GM18499 (cell line): ENCODE measurements at regions not wholly inside any gene's neighbourhood (a gene's known extent, or its start where the extent isn't known, plus 50 kb on each side); places are given as distances from the start of the nearest gene placed in this dataset.

ENCODE experiments used
- ATAC-seq: cut with Tn5 transposase; IDR thresholded peaks from one replicate; pipeline ENCODE4 v1.9.1; 2021; ENCODE audit warnings: moderate number of reproducible peaks; ENCODE audit not compliant: insufficient read depth, unreplicated experiment

GRCh38 chr13:75136151-75136550 is 345.8 kb downstream of the TBC1D4 start:
- no peak for ATAC-seq

DNA sequence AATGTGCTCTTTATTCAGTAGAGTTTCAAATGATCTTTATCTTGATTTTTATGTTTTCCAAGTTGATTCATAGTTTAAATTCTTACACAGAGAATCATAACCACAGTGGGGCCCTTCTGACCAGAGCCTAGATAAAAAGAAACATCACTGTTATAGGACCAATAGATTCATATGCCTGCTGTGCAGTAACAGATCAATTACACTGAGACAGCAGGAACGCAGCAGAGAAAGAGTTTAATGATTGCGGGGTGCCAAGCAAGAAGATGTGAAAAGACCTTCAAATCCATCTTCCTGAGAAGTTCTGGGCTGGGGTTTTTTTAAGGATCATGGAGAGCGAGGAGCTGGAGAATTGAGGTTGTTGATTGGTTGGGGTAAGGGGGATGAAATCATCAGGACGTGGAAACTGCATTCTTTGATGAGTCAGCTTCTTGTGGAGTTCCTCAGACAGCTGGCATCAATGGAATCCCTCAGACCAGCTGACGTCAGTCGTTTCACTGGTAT is 346.6 kb downstream of the TBC1D4 start:
- ATAC-seq, result no peak

DNA sequence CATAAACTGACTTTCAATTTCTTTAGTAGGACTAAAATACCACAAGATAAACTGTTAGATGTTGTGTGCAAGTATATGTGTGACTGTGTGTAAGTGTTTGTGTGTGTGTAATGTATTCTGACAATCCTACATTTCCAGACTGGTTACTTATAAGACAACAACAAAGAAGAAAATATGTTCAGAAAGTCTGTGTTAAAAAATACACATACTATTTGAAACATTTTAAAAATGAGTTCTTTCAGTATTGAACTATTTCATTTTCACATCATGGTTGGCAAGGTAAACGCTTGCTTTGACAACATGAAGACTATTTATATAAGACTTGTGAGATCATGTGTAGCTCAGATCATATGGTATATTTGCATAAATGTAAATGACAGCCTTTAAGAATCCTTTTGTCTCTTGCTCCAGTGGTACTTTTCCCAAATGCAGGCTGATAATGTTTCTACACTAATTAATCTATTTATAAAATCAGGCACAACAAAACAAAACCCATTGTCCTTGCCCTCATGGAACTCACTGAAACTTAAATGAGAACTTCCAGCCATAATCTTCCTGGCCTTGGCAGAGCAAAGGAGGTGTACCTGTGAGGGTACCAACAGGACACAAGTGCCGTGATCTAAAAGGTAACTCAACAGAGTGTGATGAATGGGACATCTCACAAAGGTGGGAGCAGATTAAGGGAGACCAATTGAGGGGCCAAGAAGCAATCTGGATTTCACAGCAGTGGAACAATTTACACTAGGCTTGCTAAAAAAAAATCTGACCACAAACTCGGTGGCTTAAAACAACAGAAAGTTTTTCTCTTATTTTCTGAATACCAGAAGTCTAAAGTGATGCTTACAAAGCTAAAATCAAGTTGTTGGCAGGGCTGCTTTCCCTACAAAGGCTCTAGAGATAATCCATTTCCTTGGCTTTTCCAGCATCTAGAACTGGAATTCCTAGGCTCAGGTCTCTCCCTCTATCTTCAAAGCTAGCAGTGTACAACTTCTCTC is 349.0 kb downstream of the TBC1D4 start:
- no peak for ATAC-seq

- no peak for ATAC-seq
Observed at GRCh38 chr13:75129331-75129730, 352.6 kb downstream of the TBC1D4 start.

GRCh38 chr13:75124415-75124814 is 357.6 kb downstream of the TBC1D4 start:
- ATAC-seq, result no peak

DNA sequence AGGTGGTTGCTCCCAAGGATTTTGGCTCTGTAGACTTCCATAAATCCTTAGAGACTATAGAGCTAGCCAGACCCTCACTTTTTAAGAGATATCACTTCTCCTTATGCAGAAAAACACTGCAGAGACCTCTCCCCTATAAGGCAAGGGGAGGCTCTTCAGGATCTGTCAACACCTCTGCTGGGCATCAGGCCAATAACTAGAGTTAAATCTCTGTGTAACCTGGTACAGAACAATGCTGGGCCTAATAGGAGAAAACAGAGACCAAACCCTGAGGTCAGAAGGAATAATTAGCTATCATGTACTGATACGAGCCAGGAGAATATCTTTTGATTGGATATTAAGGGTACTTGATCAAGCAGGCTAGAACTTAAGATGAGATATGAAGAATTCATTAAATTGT is 358.5 kb downstream of the TBC1D4 start:
- ATAC-seq, result no peak

- ATAC-seq, result no peak
Observed at GRCh38 chr13:75120085-75120484, 361.9 kb downstream of the TBC1D4 start.

DNA sequence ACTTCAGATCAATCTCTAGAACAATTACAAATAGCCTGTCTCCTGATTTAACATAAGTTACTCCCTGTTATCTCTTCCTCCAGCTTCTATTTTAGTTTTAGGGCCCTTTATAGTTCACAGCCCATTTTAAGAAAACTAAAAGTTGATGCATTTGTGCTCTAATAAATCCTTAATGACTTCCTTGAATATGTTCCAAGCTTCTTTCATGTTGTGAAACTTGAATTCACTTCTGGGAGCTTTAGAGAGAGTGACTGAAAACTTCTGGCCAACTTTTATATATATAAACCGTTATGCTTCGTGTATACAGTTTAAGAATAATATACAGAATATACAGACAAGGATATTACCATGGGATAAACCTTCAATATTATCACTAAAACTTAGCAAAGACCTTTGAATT is 366.8 kb downstream of the TBC1D4 start:
- no peak for ATAC-seq

DNA sequence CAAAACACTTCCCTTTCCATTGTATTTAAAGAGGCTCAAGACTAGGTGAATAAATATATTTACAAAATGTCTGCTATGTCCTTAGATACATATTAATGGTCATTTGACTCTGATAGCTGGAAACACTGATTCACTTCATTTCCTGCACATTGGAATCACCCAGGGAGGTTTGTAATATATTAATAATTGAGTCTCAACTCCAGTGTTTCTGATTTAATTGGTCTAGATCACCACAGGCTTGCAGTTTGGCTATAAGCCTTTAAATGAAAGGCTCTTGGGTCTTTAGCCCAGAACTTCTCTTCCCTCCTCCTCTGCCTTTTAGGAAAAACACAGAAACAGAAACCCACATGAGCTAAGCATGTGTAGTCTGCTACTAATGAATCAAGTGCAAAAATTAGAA is 378.0 kb downstream of the TBC1D4 start:
- ATAC-seq, result no peak

DNA sequence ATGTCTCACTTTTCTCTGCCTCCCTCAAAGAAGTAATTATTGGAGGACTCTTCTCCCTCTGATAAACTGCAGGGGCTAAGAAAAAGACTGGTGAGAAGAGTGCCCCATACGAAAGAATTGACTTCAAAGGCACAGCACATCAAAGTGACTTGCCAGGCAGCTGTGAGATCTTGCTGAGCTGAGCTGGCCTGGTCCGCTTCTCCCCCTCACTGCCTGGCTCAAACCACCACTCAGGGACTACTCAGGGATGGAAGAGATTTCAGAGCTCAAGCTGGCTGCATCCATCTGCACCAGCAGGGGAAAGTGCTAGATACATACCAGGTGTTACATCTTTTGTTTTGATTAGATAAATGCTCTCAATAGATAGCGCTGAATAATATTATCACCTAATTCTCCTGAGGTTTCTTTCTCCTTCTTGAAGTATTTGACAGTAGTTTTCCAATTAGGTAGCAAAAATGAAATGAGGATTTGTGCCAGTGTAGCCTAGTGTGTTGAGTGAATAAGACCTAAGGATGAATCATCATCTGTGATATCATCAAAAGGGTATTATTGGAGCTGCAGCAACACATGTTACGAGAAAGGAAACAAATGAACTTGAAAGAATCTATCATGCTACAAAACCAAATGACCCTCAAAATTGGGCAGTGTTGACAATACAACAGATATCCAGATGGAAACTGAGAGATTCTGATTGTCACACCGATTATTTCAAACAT is 379.8 kb downstream of the TBC1D4 start:
- ATAC-seq, result no peak

- no peak for ATAC-seq
Observed at GRCh38 chr13:75101348-75101747, 380.6 kb downstream of the TBC1D4 start.

- ATAC-seq, result no peak
Observed at GRCh38 chr13:75092143-75092542, 389.8 kb downstream of the TBC1D4 start.

DNA sequence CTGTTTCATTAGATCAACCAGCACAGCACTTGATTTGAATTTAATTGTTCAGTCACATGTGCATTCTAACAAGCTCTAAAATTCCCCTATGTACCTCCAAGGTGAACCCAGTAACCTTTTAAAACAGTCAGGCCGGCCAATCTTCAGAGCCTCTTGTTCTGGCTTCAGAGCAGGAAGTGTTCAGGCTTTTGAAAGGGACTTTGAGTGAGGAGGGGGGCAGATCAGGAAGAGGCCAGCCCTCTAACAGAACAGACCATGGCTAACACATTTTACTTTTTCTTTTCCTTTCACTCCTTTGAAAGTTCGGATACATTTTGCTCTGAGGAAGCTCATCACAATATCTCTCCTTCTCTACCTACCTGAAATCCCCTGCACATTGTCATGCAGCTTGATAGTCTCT is 390.3 kb downstream of the TBC1D4 start:
- no peak for ATAC-seq

DNA sequence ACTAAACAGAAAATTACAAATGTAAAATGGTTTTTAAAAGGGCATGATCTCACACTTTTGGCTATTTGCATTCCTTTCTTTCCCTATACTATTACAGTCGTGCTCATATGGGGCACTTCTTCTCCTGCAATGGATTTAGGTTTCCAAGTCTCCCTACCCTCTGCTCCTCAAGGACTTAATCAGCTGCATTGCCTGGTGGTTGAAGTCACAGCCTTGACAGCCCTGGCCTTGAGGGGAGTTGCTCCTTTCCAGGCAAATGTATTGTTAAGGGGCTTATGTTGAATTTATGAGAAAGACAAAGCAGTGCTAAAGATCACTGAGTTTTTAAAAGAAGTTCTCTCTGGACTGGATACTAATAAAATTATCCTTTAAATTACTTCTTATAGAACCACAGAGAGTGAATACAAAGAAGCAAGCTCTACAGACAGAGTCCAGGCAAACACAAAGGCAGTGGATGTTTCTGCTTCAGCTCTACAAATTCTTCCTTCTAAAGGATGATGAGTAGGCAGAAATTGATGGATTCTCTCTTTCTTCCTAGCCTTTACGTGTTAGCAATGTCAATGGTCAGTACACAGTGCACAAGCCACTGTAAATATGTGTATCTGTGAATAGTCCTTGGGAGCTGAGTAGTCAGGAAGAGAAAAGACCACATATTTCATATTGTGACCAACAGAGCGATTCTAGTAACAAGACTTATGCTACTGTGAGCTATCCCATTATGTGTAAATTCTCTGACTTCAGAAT is 390.9 kb downstream of the TBC1D4 start:
- no peak for ATAC-seq

DNA sequence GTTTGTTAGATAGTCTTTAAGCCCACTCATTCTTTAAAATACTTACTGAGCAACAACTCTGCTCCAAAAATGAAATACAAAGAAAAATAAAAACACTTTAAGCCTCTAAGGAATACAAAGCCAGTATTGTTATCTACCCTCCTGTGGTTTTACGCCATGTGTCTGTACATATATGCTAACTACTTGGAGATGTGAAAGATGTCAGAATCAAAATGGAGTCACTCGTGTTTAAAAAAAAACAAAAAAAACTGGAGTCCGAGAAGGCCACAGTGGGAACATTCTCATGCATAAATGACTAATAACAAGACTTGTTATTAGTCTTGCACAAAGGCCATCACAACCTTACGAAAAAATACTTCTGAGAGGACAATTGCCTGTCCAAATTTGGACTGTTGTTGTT is 393.1 kb downstream of the TBC1D4 start:
- ATAC-seq, result no peak

DNA sequence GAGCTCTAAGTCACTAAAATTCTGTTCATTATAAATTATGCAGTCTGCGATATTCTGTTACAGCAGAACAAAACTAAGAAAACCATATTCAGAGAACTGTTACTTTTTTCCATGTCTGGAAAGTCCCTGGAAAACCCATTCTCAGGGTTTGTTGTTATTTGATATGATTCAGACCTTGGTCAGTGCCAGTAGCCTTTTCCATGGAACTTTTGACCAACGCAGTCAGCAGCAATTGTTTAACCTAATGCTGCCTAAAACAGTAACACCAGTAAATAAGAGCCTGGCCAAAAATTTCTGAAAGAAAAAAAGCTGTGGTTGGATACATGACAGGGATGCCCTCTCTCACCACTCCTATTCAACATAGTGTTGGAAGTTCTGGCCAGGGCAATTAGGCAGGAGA is 402.7 kb downstream of the TBC1D4 start:
- no peak for ATAC-seq

GRCh38 chr13:75076476-75076875 is 405.5 kb downstream of the TBC1D4 start:
- no peak for ATAC-seq

GRCh38 chr13:75073786-75074185 is 408.2 kb downstream of the TBC1D4 start:
- ATAC-seq, result no peak

GRCh38 chr13:75072891-75073290 is 409.1 kb downstream of the TBC1D4 start:
- no peak for ATAC-seq

DNA sequence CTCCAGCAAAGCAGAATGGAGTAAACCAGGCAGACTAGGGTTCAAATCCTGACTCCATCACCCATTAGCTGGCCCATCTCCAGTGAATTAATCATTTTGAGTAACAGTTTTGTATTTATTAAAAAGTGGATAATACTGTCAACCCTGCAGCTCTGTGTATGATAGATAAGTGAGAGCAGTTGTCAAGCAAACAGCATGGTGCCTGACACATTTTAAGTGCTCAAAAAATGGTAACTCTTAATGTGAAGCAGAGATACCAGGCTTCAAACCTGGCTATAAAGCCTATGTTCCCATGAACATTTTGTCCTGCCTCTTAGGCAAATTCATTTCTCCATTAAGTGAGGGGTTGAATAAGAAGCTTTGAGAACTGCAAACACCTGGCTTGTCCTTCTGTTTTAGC is 409.6 kb downstream of the TBC1D4 start:
- ATAC-seq, result no peak

GRCh38 chr13:75071796-75072195 is 410.2 kb downstream of the TBC1D4 start:
- ATAC-seq, result no peak
